LHCN-M2 (cell line): ENCODE measurements at regions not wholly inside any gene's neighbourhood (a gene's known extent, or its start where the extent isn't known, plus 50 kb on each side); places are given as distances from the start of the nearest gene placed in this dataset.
"Not testable (repeated sequence)": the region's sequence is repeated elsewhere in the genome, so short reads cannot be mapped to it uniquely, and the experiment has no call there.

Source experiments
- DNase-seq: peaks from one replicate; pipeline ENCODE4 v3.0.0-alpha.2; 2012; ENCODE audit warnings: low read depth

GRCh38 chr12:107581619-107582015 lies 104.0 kb upstream of the PWP1 start:
- DNase-seq, result no peak

- no peak for DNase-seq
Observed at GRCh38 chr12:107583551-107583950, 102.0 kb upstream of the PWP1 start.

GRCh38 chr12:107584563-107584962 lies 101.0 kb upstream of the PWP1 start:
- DNase-seq, result no peak

- DNase-seq, result no peak
Observed at GRCh38 chr12:107586256-107586970, 99.2 kb upstream of the PWP1 start.

GRCh38 chr12:107590413-107590812 lies 95.2 kb upstream of the PWP1 start:
- no peak for DNase-seq

- no peak for DNase-seq
Observed at GRCh38 chr12:107590814-107591375, 94.7 kb upstream of the PWP1 start.

GRCh38 chr12:107593713-107594381 lies 91.8 kb upstream of the PWP1 start:
- peak; percentile 17 for DNase-seq

GRCh38 chr12:107594995-107595394 lies 90.6 kb upstream of the PWP1 start:
- peak; percentile 3 for DNase-seq

- DNase-seq, result no peak
Observed at GRCh38 chr12:107597695-107598410, 87.7 kb upstream of the PWP1 start.

GRCh38 chr12:107598906-107599305 lies 86.7 kb upstream of the PWP1 start:
- peak; percentile 4 for DNase-seq

GRCh38 chr12:107600581-107601144 lies 84.9 kb upstream of the PWP1 start:
- no peak for DNase-seq

- DNase-seq, result no peak
Observed at GRCh38 chr12:107602446-107602845, 83.2 kb upstream of the PWP1 start.

- no peak for DNase-seq
Observed at GRCh38 chr12:107605293-107605692, 80.3 kb upstream of the PWP1 start.

- peak; percentile 63 for DNase-seq
Observed at GRCh38 chr12:107607464-107608392, 77.9 kb upstream of the PWP1 start.

GRCh38 chr12:107608779-107609178 lies 76.8 kb upstream of the PWP1 start:
- not testable (repeated sequence) for DNase-seq

- DNase-seq, result peak; percentile 19
Observed at GRCh38 chr12:107610021-107610859, 75.4 kb upstream of the PWP1 start.

GRCh38 chr12:107612508-107612907 lies 73.1 kb upstream of the PWP1 start:
- no peak for DNase-seq

- no peak for DNase-seq
Observed at GRCh38 chr12:107616941-107617340, 68.7 kb upstream of the PWP1 start.

- no peak for DNase-seq
Observed at GRCh38 chr12:107618106-107618505, 67.5 kb upstream of the PWP1 start.

- no peak for DNase-seq
Observed at GRCh38 chr12:107619831-107620230, 65.8 kb upstream of the PWP1 start.
